HG03520 (cell line): ENCODE measurements at regions not wholly inside any gene's neighbourhood (a gene's known extent, or its start where the extent isn't known, plus 50 kb on each side); places are given as distances from the start of the nearest gene placed in this dataset.
"Not testable (repeated sequence)": the region's sequence is repeated elsewhere in the genome, so short reads cannot be mapped to it uniquely, and the experiment has no call there.

ENCODE experiments used
- ATAC-seq: cut with Tn5 transposase; IDR thresholded peaks from one replicate; pipeline ENCODE4 v1.9.1; 2021; ENCODE audit warnings: mild to moderate bottlenecking, moderate library complexity; ENCODE audit not compliant: unreplicated experiment

- ATAC-seq = no peak
Measured at GRCh38 chr13:50153876-50154275, 138.6 kb downstream of the KCNRG start.

DNA sequence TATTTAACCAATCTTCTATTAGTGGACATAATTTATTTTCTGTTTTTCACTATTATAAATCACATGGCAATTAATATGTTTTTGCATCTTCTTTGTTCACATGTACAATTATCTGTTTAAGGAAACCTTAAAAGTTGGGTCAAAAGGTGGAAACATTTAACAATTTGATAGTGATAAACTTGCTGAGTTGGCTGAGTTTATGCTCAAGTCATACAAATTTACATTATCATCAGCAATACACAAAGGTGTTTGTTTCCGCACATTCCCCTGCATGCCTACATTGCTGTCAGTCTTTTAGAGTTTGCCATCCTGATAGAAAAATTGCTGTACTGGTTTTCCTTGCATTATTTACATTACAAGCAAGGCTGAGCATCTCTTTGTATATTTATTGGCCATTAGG, 139.5 kb downstream of the KCNRG start:
- no peak for ATAC-seq

- ATAC-seq = no peak
Measured at GRCh38 chr13:50156140-50156539, 140.9 kb downstream of the KCNRG start.

DNA sequence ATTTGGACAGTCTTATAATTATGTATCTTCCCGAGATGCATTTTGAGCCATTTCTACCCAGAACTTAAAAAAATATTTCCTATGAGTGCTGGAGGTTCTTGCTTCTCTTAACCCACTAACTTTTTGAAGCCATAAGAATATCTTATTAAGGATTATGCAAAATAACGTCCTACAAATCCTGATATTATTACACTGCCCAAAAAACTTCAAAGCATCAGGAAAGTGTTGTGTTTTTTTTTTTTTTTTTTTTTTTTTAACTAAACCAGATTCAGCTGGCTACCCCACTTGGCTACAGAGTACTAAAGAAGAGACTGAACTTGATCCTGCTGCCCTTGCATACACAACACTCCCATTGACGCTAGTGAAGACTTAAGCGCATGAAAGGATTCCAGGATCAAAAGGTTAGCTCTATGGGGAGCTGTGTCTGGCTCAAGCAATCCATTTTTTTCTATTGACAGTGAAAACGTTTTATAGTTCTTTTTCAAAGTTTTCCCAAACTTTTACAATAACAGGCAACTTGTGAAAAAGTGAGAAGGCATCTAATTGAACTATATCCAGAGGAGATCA, 141.4 kb downstream of the KCNRG start:
- no peak for ATAC-seq

DNA sequence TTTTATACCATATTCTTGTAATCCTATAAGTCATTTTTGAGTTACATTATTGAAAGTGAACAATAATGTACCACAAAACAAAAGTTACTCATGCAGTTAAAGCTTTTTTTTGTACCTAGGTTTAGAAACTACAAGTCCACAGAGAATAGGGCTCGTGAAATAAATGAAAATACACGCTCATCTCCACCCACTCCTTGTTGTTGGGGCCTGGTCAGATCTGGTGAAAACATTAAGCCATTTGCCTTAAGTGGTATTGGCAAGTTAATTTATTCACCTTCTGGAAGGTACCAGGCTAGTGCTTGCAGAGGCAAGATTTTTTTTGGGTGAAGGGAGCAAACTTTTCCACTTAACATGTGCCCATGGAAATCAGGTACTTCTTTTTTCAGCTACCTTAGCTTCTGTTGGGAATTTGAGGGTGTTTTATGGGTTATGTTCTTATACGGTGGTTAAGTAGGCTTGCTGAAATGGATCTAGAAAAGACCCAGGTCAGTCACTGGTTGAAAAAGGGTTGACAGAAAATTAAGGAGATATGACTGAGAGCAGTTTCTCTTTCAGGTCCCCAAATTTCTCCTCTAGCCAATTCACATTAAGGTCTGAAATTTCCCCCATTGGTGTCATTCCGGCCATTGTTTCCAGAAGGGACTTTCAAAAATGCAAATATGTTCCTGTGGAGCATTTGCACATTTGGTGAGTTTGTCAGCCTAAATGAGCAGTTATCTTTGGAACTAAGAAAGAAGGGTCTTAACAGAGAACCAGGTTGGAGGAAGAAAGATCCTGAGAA, 143.3 kb downstream of the KCNRG start:
- no peak for ATAC-seq

GRCh38 chr13:50159607-50160006, 144.4 kb downstream of the KCNRG start:
- ATAC-seq = no peak

- no peak for ATAC-seq
Measured at GRCh38 chr13:50161052-50161451, 145.8 kb downstream of the KCNRG start.

DNA sequence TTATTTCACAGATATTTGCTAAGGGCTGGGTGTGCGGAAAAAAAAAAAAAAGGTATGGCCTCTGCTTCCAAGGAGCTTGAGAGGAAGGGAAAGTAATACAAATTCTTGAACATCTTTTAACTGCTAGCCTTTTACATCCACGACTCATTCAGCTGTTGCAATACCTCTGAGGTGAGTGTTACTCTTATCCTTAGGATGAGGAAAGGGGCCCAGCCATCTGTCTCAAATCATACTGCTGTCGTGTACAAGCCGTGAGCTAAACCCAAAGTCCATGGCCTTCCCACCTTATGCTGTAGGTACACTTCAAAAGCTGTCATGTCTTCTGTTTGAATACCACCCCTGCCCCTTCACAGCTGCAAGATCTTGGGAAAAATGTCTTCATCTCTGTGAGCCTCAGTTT, 146.8 kb downstream of the KCNRG start:
- ATAC-seq = no peak

DNA sequence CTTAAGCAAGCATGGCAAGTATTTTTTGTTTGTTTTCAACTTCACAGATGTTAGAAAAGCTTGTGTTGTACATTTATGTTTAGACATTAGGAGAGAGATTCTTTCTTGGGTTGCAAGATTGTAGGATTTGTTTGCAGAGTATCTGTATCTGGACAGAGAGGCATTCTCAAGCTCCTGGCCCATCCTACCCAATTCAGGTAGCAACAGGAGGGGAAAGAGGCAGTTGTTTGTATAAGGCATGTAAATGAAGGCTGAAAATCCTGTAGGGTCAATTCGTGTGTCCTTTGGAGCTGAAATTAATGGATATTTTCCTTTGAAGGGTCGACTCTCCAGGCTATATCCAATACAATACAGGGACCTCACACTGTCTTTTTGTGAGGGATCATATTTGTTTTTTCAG, 147.3 kb downstream of the KCNRG start:
- ATAC-seq = no peak

GRCh38 chr13:50167224-50167947, 152.1 kb downstream of the KCNRG start:
- ATAC-seq = no peak

- no peak for ATAC-seq
Measured at GRCh38 chr13:50167967-50168366, 152.7 kb downstream of the KCNRG start.

GRCh38 chr13:50168786-50169185, 153.5 kb downstream of the KCNRG start:
- ATAC-seq = no peak

DNA sequence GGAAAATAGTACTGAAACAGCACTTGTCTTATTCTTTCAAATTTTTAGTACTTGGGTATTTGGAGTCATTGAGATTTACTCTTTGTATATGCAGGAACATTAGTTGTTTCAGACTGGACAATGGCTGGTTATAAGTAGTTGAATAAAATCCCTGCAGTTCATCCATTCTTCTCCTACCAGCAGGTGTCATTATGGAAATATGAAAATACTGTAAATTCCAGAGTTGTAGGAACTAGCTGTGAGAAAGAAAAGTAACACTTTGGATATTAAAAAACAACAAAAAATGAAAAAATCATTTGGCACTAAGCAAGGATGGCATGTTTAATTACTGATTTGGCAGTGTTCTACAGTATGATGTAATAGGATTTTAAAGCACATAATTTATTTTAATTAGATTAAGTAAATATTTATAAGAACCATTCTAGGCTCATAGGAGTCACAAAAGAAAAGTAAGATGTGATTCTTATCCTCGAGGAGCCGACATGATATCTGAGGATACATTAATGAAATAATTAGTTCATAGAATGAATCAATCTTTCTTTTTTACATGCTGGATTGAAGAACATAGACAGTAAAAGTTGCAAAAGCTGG, 155.3 kb downstream of the KCNRG start:
- ATAC-seq = no peak

DNA sequence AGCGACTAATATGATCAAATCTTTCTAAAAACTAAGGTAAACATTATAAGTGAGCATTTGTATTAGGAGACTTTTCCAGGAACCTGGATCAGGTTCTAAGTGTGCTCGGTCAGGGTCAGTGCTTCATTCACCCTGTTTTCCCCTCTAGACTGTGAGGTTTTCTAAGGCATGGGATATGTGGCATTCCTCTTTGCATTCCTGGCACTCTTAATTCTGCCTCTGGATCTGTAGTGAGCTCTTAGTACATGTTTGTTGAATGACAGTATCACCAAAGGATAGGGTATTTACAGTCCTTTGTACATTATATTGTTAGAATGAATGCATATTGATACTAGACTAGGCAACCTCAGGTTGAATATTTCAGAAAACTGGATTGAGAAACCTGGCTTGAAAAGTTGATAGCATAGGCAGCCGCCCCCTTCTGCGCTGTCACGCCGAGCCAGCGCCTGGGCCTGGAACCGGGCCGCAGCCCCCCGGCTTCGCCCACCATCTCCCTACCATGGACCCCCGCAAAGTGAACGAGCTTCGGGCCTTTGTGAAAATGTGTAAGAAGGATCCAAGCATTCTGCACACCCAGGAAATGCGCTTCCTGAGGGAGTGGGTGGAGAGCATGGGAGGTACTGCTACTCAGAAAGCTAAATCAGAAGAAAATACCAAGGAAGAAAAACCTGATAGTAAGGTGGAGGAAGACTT, 156.5 kb downstream of the KCNRG start:
- ATAC-seq = no peak

DNA sequence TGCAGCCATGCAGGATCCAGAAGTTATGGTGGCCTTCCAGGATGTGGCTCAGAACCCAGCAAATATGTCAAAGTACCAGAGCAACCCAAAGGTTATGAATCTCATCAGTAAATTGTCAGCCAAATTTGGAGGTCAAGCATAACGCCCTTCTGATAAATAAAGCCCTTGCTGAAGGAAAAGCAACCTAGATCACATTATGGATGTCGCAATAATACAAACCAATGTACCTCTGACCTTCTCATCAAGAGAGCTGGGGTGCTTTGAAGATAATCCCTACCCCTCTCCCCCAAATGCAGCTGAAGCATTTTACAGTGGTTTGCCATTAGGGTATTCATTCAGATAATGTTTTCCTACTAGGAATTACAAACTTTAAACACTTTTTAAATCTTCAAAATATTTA, 157.8 kb downstream of the KCNRG start:
- ATAC-seq = not testable (repeated sequence)

GRCh38 chr13:50174630-50175029, 159.4 kb downstream of the KCNRG start:
- no peak for ATAC-seq

DNA sequence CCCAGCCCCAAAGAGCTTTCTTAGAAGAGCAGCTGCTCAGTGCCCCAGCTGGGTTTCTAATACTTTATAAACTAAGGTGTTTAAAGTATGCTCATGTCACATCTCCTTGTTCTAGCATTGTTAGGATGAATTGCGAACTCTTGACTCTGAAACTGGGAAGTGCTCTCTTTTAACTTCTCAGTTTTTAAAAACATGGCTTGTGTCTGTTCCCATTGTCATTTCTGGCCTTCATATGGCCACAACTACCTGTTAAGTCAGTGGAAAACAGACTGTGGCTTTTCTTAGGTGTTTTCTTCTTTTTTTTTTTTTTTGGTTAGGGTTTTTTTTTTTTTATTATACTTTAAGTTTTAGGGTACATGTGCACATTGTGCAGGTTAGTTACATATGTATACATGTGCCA, 164.7 kb downstream of the KCNRG start:
- ATAC-seq = no peak

DNA sequence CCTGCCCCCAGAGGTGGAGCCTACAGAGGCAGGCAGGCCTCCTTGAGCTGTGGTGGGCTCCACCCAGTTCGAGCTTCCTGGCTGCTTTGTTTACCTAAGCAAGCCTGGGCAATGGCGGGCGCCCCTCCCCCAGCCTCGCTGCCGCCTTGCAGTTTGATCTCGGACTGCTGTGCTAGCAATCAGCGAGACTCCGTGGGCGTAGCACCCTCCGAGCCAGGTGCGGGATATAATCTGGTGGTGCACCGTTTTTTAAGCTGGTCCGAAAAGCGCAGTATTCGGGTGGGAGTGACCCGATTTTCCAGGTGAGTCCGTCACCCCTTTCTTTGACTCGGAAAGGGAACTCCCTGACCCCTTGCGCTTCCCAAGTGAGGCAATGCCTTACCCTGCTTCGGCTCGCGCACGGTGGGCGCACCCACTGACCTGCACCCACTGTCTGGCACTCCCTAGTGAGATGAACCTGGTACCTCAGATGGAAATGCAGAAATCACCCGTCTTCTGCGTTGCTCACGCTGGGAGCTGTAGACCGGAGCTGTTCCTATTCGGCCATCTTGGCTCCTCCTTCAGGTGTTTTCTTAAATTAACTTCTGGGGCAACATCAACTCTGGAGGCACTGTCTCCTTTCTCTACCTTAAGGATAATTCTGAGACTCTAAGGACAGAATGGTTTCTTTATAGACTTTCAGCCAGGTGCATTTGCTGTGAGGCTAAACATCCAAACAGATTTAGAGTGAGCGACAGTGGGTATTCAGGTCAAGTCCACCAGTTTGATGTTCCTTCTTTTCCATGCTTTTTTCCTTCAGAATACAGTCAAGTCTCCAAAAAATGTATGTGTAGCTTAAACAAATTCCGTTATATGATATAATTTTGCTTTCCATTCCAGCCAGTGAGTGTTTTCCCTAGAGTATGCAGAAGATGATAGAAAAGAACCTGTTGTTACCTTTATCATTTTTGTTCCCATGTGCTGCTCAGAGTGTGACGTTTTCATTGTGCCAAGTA, 170.8 kb downstream of the KCNRG start:
- not testable (repeated sequence) for ATAC-seq

GRCh38 chr13:50187352-50188029, 172.2 kb downstream of the KCNRG start:
- no peak for ATAC-seq
